Left hindlimb (tissue), 1 donor: ENCODE measurements at regions not wholly inside any gene's neighbourhood (a gene's known extent, or its start where the extent isn't known, plus 50 kb on each side); places are given as distances from the start of the nearest gene placed in this dataset.
A peak's percentile ranks its signal among the peaks of the same experiment; 100 is the strongest.

Source experiments
- DNase-seq: peaks from one replicate; pipeline ENCODE4 v3.0.0-alpha.2; 2018

- DNase-seq: no peak
Observed at GRCh38 chr1:58864654-58865053, 80.8 kb upstream of the JUN start.

- no peak for DNase-seq
Observed at GRCh38 chr1:58866578-58866977, 82.7 kb upstream of the JUN start.

- no peak for DNase-seq
Observed at GRCh38 chr1:58869638-58870297, 85.9 kb upstream of the JUN start.

- no peak for DNase-seq
Observed at GRCh38 chr1:58870298-58870676, 86.4 kb upstream of the JUN start.

GRCh38 chr1:58874342-58874741 lies 90.5 kb upstream of the JUN start:
- DNase-seq: no peak

GRCh38 chr1:58874757-58875755 lies 91.2 kb upstream of the JUN start:
- DNase-seq: peak; percentile 83

- no peak for DNase-seq
Observed at GRCh38 chr1:58879464-58879863, 95.6 kb upstream of the JUN start.

GRCh38 chr1:58880592-58880991 lies 96.7 kb upstream of the JUN start:
- DNase-seq: no peak

- no peak for DNase-seq
Observed at GRCh38 chr1:58881471-58881994, 97.7 kb upstream of the JUN start.

- DNase-seq: no peak
Observed at GRCh38 chr1:58882322-58882948, 98.6 kb upstream of the JUN start.

- DNase-seq: no peak
Observed at GRCh38 chr1:58883037-58883887, 99.4 kb upstream of the JUN start.

GRCh38 chr1:58883888-58884482 lies 100.1 kb upstream of the JUN start:
- DNase-seq: no peak

- DNase-seq: no peak
Observed at GRCh38 chr1:58884706-58885661, 101.1 kb upstream of the JUN start.

- peak; percentile 48 for DNase-seq
Observed at GRCh38 chr1:58885998-58886397, 102.2 kb upstream of the JUN start.

GRCh38 chr1:58886611-58887010 lies 102.8 kb upstream of the JUN start:
- DNase-seq: no peak

GRCh38 chr1:58887059-58887458 lies 103.2 kb upstream of the JUN start:
- no peak for DNase-seq

- DNase-seq: no peak
Observed at GRCh38 chr1:58888833-58889232, 105.0 kb upstream of the JUN start.

- DNase-seq: no peak
Observed at GRCh38 chr1:58890113-58890512, 106.3 kb upstream of the JUN start.

GRCh38 chr1:58890609-58891008 lies 106.8 kb upstream of the JUN start:
- no peak for DNase-seq

- no peak for DNase-seq
Observed at GRCh38 chr1:58891347-58891746, 107.5 kb upstream of the JUN start.
